IMR-90 (cell line): ENCODE measurements at regions not wholly inside any gene's neighbourhood (a gene's known extent, or its start where the extent isn't known, plus 50 kb on each side); places are given as distances from the start of the nearest gene placed in this dataset.
"Not testable (repeated sequence)": the region's sequence is repeated elsewhere in the genome, so short reads cannot be mapped to it uniquely, and the experiment has no call there.

ENCODE experiments used
- ATAC-seq: fragments of 200-7000 bp; cut with Tn5 transposase; 2 replicates; pipeline ENCODE4 v1.9.1; 2020; ENCODE audit warnings: low read depth, mild to moderate bottlenecking, moderate library complexity
- BruUV-seq: library from RNA; stranded (reverse); fragments of 400-500 nt; replicated peaks from 2 replicates; lab custom pipeline; 2021; lab: Mats Ljungman, UMichigan
- CTCF ChIA-PET: fragments of 300-600 bp; formaldehyde crosslinking; extraction: SDS; loops from one replicate; lab custom pipeline; 2021; ENCODE audit warnings: antibody characterized with exemption; lab: Yijun Ruan, JAX
- POLR2A ChIA-PET: fragments of 300-600 bp; sonication (Branson Sonifier 250); formaldehyde crosslinking; loops from one replicate; lab custom pipeline; 2022; ENCODE audit warnings: antibody characterized with exemption; ENCODE audit not compliant: unreplicated experiment; lab: Charles Lee
- DNase-seq: peaks from one replicate; pipeline ENCODE4 v3.0.0; 2013
- H2AFZ ChIP-seq: replicated peaks from 2 replicates; pipeline ENCODE3; 2013; ENCODE audit warnings: low read length, mild to moderate bottlenecking; ENCODE audit not compliant: poor library complexity
- H2AK5ac ChIP-seq: 2 replicates; pipeline ENCODE4 v1.6.1; 2013; ENCODE audit warnings: low read depth, low read length, inconsistent platforms
- H2AK9ac ChIP-seq: replicated peaks from 2 replicates; pipeline ENCODE3; 2013; ENCODE audit warnings: mild to moderate bottlenecking, low read depth, low read length, moderate library complexity; ENCODE audit not compliant: poor library complexity
- H2BK120ac ChIP-seq: 2 replicates; pipeline ENCODE4 v1.6.1; 2013; ENCODE audit warnings: low read depth, low read length, inconsistent platforms
- H2BK15ac ChIP-seq: 3 replicates; pipeline ENCODE4 v1.6.1; 2013; ENCODE audit warnings: low read depth, low read length, inconsistent platforms
- H2BK20ac ChIP-seq: 2 replicates; pipeline ENCODE4 v1.6.1; 2013; ENCODE audit warnings: low read depth, mild to moderate bottlenecking, inconsistent platforms, low read length, moderate library complexity
- H2BK5ac ChIP-seq: 2 replicates; pipeline ENCODE4 v1.6.1; 2013; ENCODE audit warnings: mild to moderate bottlenecking, low read depth, low read length, inconsistent platforms; ENCODE audit not compliant: poor library complexity, severe bottlenecking
- H3K14ac ChIP-seq: replicated peaks from 2 replicates; pipeline ENCODE4 v1.6.1; 2013; ENCODE audit warnings: low read depth, low read length, inconsistent platforms
- H3K18ac ChIP-seq: 2 replicates; pipeline ENCODE4 v1.6.1; 2013; ENCODE audit warnings: low read depth, low read length, control low read depth
- H3K23ac ChIP-seq: 2 replicates; pipeline ENCODE4 v1.6.1; 2013; ENCODE audit warnings: low read depth, low read length, inconsistent platforms
- H3K27ac ChIP-seq: 2 replicates; pipeline ENCODE4 v1.5.1; 2013; ENCODE audit warnings: mild to moderate bottlenecking, control low read depth, low read length; ENCODE audit not compliant: insufficient read depth
- H3K27me3 ChIP-seq: 2 replicates; pipeline ENCODE4 v1.6.1; 2013; ENCODE audit warnings: low read length; ENCODE audit not compliant: control insufficient read depth, insufficient read depth
- H3K36me3 ChIP-seq: 2 replicates; pipeline ENCODE4 v1.6.1; 2013; ENCODE audit warnings: low read length, mixed read lengths; ENCODE audit not compliant: control insufficient read depth, insufficient read depth
- H3K4ac ChIP-seq: 2 replicates; pipeline ENCODE4 v1.6.1; 2013; ENCODE audit warnings: low read depth, low read length, inconsistent platforms
- H3K4me1 ChIP-seq: 2 replicates; pipeline ENCODE4 v1.6.1; 2013; ENCODE audit warnings: low read length, mixed read lengths; ENCODE audit not compliant: control insufficient read depth, insufficient read depth
- H3K4me2 ChIP-seq: 2 replicates; pipeline ENCODE4 v1.6.1; 2013; ENCODE audit warnings: low read depth, mild to moderate bottlenecking, control low read depth, low read length, moderate library complexity
- H3K4me3 ChIP-seq: 2 replicates; pipeline ENCODE4 v1.5.1; 2013; ENCODE audit warnings: low read depth, mild to moderate bottlenecking, control low read depth, low read length, moderate library complexity; ENCODE audit not compliant: insufficient read depth
- H3K56ac ChIP-seq: 2 replicates; pipeline ENCODE4 v1.6.1; 2013; ENCODE audit warnings: low read length, inconsistent platforms; ENCODE audit not compliant: insufficient read depth; ENCODE audit errors: extremely low read depth
- H3K79me1 ChIP-seq, 2 experiments: 2 replicates each; pipeline ENCODE4 v1.6.1; 2013; ENCODE audit warnings: low read length in 2 of 2, inconsistent platforms in 1 of 2, low read depth in 1 of 2
- H3K9ac ChIP-seq: 2 replicates; pipeline ENCODE4 v1.6.1; 2013; ENCODE audit warnings: low read depth, low read length, control low read depth
- H3K9me1 ChIP-seq: 2 replicates; pipeline ENCODE4 v1.6.1; 2013; ENCODE audit warnings: low read length, inconsistent platforms; ENCODE audit not compliant: insufficient read depth
- H3K9me3 ChIP-seq: 2 replicates; pipeline ENCODE4 v1.6.1; 2013; ENCODE audit warnings: low read length; ENCODE audit not compliant: control insufficient read depth, insufficient read depth
- H4K20me1 ChIP-seq: 2 replicates; pipeline ENCODE4 v1.6.1; 2013; ENCODE audit warnings: low read length, inconsistent platforms; ENCODE audit not compliant: insufficient read depth
- H4K5ac ChIP-seq: 2 replicates; pipeline ENCODE4 v1.6.1; 2013; ENCODE audit warnings: mild to moderate bottlenecking, low read depth, low read length, control low read depth
- H4K8ac ChIP-seq, 2 experiments: 2 replicates each; pipeline ENCODE4 v1.6.1; 2013; ENCODE audit warnings: low read depth in 2 of 2, low read length in 2 of 2, control low read depth in 1 of 2, inconsistent platforms in 1 of 2
- H4K91ac ChIP-seq: 2 replicates; pipeline ENCODE4 v1.6.1; 2013; ENCODE audit warnings: low read depth, low read length, inconsistent platforms; ENCODE audit not compliant: insufficient read depth
- CEBPB ChIP-seq: IDR thresholded peaks from 2 replicates; pipeline ENCODE4 v1.6.1; 2012; ENCODE audit warnings: low read depth, low read length, improper control_type of control experiment
- FOS ChIP-seq: fragments of 150-350 bp; IDR thresholded peaks from 2 replicates; pipeline ENCODE4 v1.6.1; 2016; ENCODE audit warnings: low read depth, low read length
- MAZ ChIP-seq: IDR thresholded peaks from 2 replicates; pipeline ENCODE4 v1.6.1; 2012; ENCODE audit warnings: low read depth, mild to moderate bottlenecking, low read length, improper control_type of control experiment, moderate library complexity, borderline replicate concordance
- MXI1 ChIP-seq: IDR thresholded peaks from 2 replicates; pipeline ENCODE4 v1.6.1; 2012; ENCODE audit warnings: low read depth, mild to moderate bottlenecking, low read length, moderate library complexity, borderline replicate concordance
- SMC3 ChIP-seq: fragments of 150-350 bp; IDR thresholded peaks from 2 replicates; pipeline ENCODE4 v1.6.1; 2016; ENCODE audit warnings: low read depth, mild to moderate bottlenecking, antibody characterized with exemption, low read length, moderate library complexity
- WGBS, 2 experiments: methylation state at CpG; one replicate each; pipeline versions ENCODE4 v1.1.5 to v1.1.7; 2013; ENCODE audit warnings: missing lambda C conversion rate in 2 of 2; ENCODE audit not compliant: insufficient read length in 1 of 2; ENCODE audit errors: extremely low coverage in 2 of 2; 5-methylcytosine and 5-hydroxymethylcytosine counted together
- dilution Hi-C: fragments of 300-500 bp; cut with HindIII; formaldehyde crosslinking; loops from one replicate; pipeline ENCODE4 v1.14.3; 2018; ENCODE audit warnings: low sequenced_read_pairs; ENCODE audit not compliant: unreplicated experiment
- in situ Hi-C: fragments of 300-500 bp; cut with MboI; formaldehyde crosslinking; loops from 3 replicates; pipeline ENCODE4 v1.14.3; 2019; ENCODE audit warnings: low sequenced_read_pairs, inconsistent platforms, mixed read lengths
- intact Hi-C: fragments of 100-400 bp; cut with micrococcal nuclease; formaldehyde crosslinking; loops from 2 replicates; pipeline ENCODE4 v1.10.0; 2022

DNA sequence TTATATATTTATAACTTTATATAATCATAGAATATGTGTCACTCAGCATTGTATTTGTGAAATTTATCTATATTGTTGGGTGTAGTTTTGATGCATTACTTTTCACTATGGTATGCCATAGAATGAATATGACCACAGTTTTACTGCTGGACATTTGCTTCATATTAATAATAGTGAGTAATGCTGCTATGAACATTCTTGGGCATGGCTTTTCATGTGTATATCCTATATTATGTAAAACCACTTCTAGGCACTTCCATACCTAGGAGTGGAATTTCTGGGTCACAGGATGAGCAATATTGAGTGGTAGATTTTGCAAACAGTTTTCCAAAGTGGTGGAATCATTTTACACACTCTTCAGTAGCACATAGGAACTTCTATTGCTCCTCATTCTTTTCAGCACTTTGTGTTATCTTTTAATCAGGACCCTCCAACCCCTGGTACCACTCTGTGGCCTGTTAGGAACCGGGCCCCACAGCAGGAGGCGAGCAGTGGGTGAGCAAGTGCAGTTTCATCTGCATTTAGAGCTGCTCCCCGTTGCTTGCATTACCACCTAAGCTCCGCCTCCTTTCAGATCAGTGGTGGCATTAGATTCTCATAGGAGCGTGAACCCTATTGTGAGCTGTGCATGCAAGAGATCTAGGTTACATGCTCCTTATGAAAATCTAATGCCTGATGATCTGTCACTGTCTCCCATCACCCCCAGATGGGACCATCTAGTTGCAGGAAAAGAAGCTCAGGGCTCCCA is 56.0 kb upstream of the CNIH3 start:
- H3K36me3 ChIP-seq: no peaks in the 10 kb centered on the region
- no peak overlapping the region for H2BK20ac ChIP-seq
- H4K91ac ChIP-seq: no peak overlapping the region
- no peak overlapping the region for H4K8ac ChIP-seq
- H3K18ac ChIP-seq: no peak overlapping the region
- H4K20me1 ChIP-seq: no peaks in the 10 kb centered on the region; the same call in 1 of the 2 replicates
- no peak overlapping the region for H3K9ac ChIP-seq
- in situ Hi-C loops: no loop called here
- ATAC-seq: no peak
- peak; percentile 42 for DNase-seq
- no peak overlapping the region for H3K56ac ChIP-seq
- 0 out of 4 replicates have a peak, but pooled peaks cover 0 to 5% of the 10 kb centered on the region in 2 experiments for H3K79me1 ChIP-seq
- intact Hi-C loops: no loop called here
- BruUV-seq: no TSS peak
- dilution Hi-C loops: no loop called here
- H2AK9ac ChIP-seq: no peak overlapping the region
- POLR2A ChIA-PET: no interaction called here
- H3K9me1 ChIP-seq: peaks cover 13% of the 10 kb centered on the region
- H3K4me1 ChIP-seq: peaks cover 9% of the 10 kb centered on the region
- H4K5ac ChIP-seq: no peak overlapping the region
- H2BK15ac ChIP-seq: no peak overlapping the region
- H3K4ac ChIP-seq: no peak overlapping the region
- CTCF ChIA-PET: no interaction called here
- no peak overlapping the region for H3K4me3 ChIP-seq
- H3K27me3 ChIP-seq: no peaks in the 10 kb centered on the region
- H2BK5ac ChIP-seq: no peak overlapping the region
- H2BK120ac ChIP-seq: no peak overlapping the region
- 92% methylated on average over 2 of the region's 5 CpGs; no CpG with 5 or more reads in 1 of the 2 experiments for WGBS, 2 experiments
- 0 out of 2 replicates have a peak, but pooled peaks cover 1% of the 10 kb centered on the region for H3K9me3 ChIP-seq
- no peak overlapping the region for H3K4me2 ChIP-seq
- no peak overlapping the region; the same call in 1 of the 2 replicates for H3K14ac ChIP-seq
- H2AK5ac ChIP-seq: no peak overlapping the region
- no peak for TF ChIP-seq MAZ
- no peak for TF ChIP-seq FOS
- no peak for TF ChIP-seq MXI1
- peak; percentile 5; the same call in 1 of the 2 replicates for TF ChIP-seq CEBPB
- TF ChIP-seq SMC3: no peak
- H3K27ac ChIP-seq: no peak overlapping the region
- H2AFZ ChIP-seq: no peak overlapping the region
- H3K23ac ChIP-seq: no peak overlapping the region

DNA sequence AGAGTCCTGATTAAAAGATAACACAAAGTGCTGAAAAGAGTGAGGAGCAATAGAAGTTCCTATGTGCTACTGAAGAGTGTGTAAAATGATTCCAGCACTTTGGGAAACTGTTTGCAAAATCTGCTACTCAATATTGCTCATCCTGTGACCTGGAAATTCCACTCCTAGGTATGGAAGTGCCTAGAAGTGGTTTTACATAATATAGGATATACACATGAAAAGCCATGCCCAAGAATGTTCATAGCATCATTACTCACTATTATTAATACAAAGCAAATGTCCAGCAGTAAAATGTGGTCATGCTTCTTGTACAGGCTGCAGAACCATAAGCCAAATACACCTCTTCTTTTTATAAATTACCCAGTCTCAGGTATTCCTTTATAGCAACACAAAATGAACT is 53.2 kb upstream of the CNIH3 start:
- CTCF ChIA-PET, H3K4me2 ChIP-seq: not testable (repeated sequence)
- peaks cover 17% of the 10 kb centered on the region for H3K9me1 ChIP-seq

More for the DNA sequence above, 53.2 kb upstream of the CNIH3 start:
- H2BK5ac ChIP-seq, H3K27me3 ChIP-seq, dilution Hi-C loops, ATAC-seq, H3K9me3 ChIP-seq, H3K56ac ChIP-seq, H3K36me3 ChIP-seq, H3K4me3 ChIP-seq, H3K18ac ChIP-seq, H4K5ac ChIP-seq, intact Hi-C loops, H3K9ac ChIP-seq, H2AFZ ChIP-seq, in situ Hi-C loops, H3K14ac ChIP-seq, H4K91ac ChIP-seq, H3K27ac ChIP-seq, BruUV-seq, H2BK120ac ChIP-seq, POLR2A ChIA-PET, H2AK9ac ChIP-seq, H3K79me1 ChIP-seq, H4K20me1 ChIP-seq, H3K23ac ChIP-seq: not testable (repeated sequence)
- Histone ChIP-seq H2BK15ac (peak overlapping the region; percentile 76; the same call in 1 of the 3 replicates), H2BK20ac (peak overlapping the region; percentile 3; the same call in 1 of the 2 replicates), H3K4me1 (peaks cover 14% of the 10 kb centered on the region), H3K4ac (peak overlapping the region; percentile 67; the same call in 1 of the 2 replicates), H4K8ac (peak overlapping the region in 1 of 2 experiments; percentile 11; a peak in 1 of 4 replicates), H2AK5ac (peak overlapping the region; percentile 65)
- DNase-seq: peak; percentile 37
